Panc1 (cell line): ENCODE measurements at regions not wholly inside any gene's neighbourhood (a gene's known extent, or its start where the extent isn't known, plus 50 kb on each side); places are given as distances from the start of the nearest gene placed in this dataset.

Source experiments
- CTCF ChIP-seq: fragments of 450-650 bp; IDR thresholded peaks from 2 replicates; pipeline ENCODE4 v1.5.1; 2017; ENCODE audit warnings: mild to moderate bottlenecking
- POLR2AphosphoS5 ChIP-seq: IDR thresholded peaks from 2 replicates; pipeline ENCODE4 v1.6.1; 2012; ENCODE audit warnings: mild to moderate bottlenecking, low read depth, low read length, moderate library complexity
- REST ChIP-seq, 2 experiments: IDR thresholded peaks; 2 replicates each; pipeline ENCODE4 v1.6.1; 2011 to 2012; ENCODE audit warnings: low read depth in 2 of 2, control low read depth in 1 of 2, low read length in 1 of 2, mild to moderate bottlenecking in 1 of 2, moderate library complexity in 1 of 2; ENCODE audit not compliant: insufficient read depth in 1 of 2
- SIN3A ChIP-seq: IDR thresholded peaks from 2 replicates; pipeline ENCODE4 v1.6.1; 2012; ENCODE audit warnings: low read depth, mild to moderate bottlenecking, low read length, moderate library complexity, borderline replicate concordance; ENCODE audit not compliant: insufficient read depth
- TCF7L2 ChIP-seq: IDR thresholded peaks from 2 replicates; pipeline ENCODE4 v1.6.1; 2011; ENCODE audit warnings: mild to moderate bottlenecking, low read depth, low read length, inconsistent platforms

GRCh38 chr2:20559277-20559676 lies 91.6 kb downstream of the HS1BP3 start:
- TF ChIP-seq SIN3A: no peak
- no peak for TF ChIP-seq CTCF
- no peak for TF ChIP-seq REST (IDR thresholded peaks at IDR 0.05; ENCODE audit: insufficient read depth in 1 of 2, low read depth in 2 of 2, low read length in 1 of 2)
- TF ChIP-seq POLR2AphosphoS5: no peak
- no peak for TF ChIP-seq TCF7L2
